ENCODE measurements at regions not wholly inside any gene's neighbourhood (a gene's known extent, or its start where the extent isn't known, plus 50 kb on each side); places are given as distances from the start of the nearest gene placed in this dataset.

- Histone ChIP-seq H3K27ac (ENCODE audit: low read length) (no peak overlapping the region), H3K27me3 (ENCODE audit: control insufficient read depth, insufficient read depth, low read length) (no peaks in the 10 kb centered on the region), H3K4me1 (ENCODE audit: control insufficient read depth, insufficient read depth, low read length) (no peaks in the 10 kb centered on the region), H3K36me3 (ENCODE audit: control insufficient read depth, insufficient read depth, low read length) (no peaks in the 10 kb centered on the region), H3K9me3 (ENCODE audit: control insufficient read depth, low read depth, low read length) (no peaks in the 10 kb centered on the region), H3K4me3 (ENCODE audit: low read length) (no peak overlapping the region)
- WGBS (ENCODE audit: insufficient coverage, low lambda C conversion rate) = 50% methylated on average over 1 of the region's 3 CpGs
- DNase-seq = no peak
Observed at GRCh38 chr21:18617291-18617690, 213.7 kb upstream of the TMPRSS15 start.

- Histone ChIP-seq H3K9me3 (ENCODE audit: control insufficient read depth, low read depth, low read length) (no peaks in the 10 kb centered on the region), H3K27ac (ENCODE audit: low read length) (no peak overlapping the region), H3K4me1 (ENCODE audit: control insufficient read depth, insufficient read depth, low read length) (no peaks in the 10 kb centered on the region), H3K4me3 (ENCODE audit: low read length) (no peak overlapping the region), H3K27me3 (ENCODE audit: control insufficient read depth, insufficient read depth, low read length) (no peaks in the 10 kb centered on the region), H3K36me3 (ENCODE audit: control insufficient read depth, insufficient read depth, low read length) (no peaks in the 10 kb centered on the region)
- DNase-seq = no peak
- WGBS (ENCODE audit: insufficient coverage, low lambda C conversion rate) = 70% methylated on average over 2 of the region's 4 CpGs
Observed at GRCh38 chr21:18620436-18620835, 216.9 kb upstream of the TMPRSS15 start.

GRCh38 chr21:18622383-18622782, 218.8 kb upstream of the TMPRSS15 start:
- peak; percentile 33 to 68 for DNase-seq
- no peaks in the 10 kb centered on the region for H3K4me1 ChIP-seq (ENCODE audit: control insufficient read depth, insufficient read depth, low read length)
- H3K27ac ChIP-seq (ENCODE audit: low read length) = peak overlapping the region; percentile 5
- no peaks in the 10 kb centered on the region for H3K36me3 ChIP-seq (ENCODE audit: control insufficient read depth, insufficient read depth, low read length)
- H3K9me3 ChIP-seq (ENCODE audit: control insufficient read depth, low read depth, low read length) = no peaks in the 10 kb centered on the region
- no peak overlapping the region for H3K4me3 ChIP-seq (ENCODE audit: low read length)
- no peaks in the 10 kb centered on the region for H3K27me3 ChIP-seq (ENCODE audit: control insufficient read depth, insufficient read depth, low read length)

GRCh38 chr21:18630446-18630845, 226.9 kb upstream of the TMPRSS15 start:
- H3K9me3 ChIP-seq (ENCODE audit: control insufficient read depth, low read depth, low read length) = no peaks in the 10 kb centered on the region
- H3K36me3 ChIP-seq (ENCODE audit: control insufficient read depth, insufficient read depth, low read length) = no peaks in the 10 kb centered on the region
- WGBS (ENCODE audit: insufficient coverage, low lambda C conversion rate) = 100% methylated on average over 1 of the region's 2 CpGs

GRCh38 chr21:18636897-18637296, 233.3 kb upstream of the TMPRSS15 start:
- Histone ChIP-seq H3K27me3 (ENCODE audit: control insufficient read depth, insufficient read depth, low read length) (no peaks in the 10 kb centered on the region), H3K27ac (ENCODE audit: low read length) (no peak overlapping the region), H3K4me1 (ENCODE audit: control insufficient read depth, insufficient read depth, low read length) (no peaks in the 10 kb centered on the region), H3K36me3 (ENCODE audit: control insufficient read depth, insufficient read depth, low read length) (no peaks in the 10 kb centered on the region), H3K9me3 (ENCODE audit: control insufficient read depth, low read depth, low read length) (no peaks in the 10 kb centered on the region), H3K4me3 (ENCODE audit: low read length) (no peak overlapping the region)
- no peak for DNase-seq
- 100% methylated on average over 2 of the region's 2 CpGs for WGBS (ENCODE audit: insufficient coverage, low lambda C conversion rate)

More at GRCh38 chr21:18630446-18630845, 226.9 kb upstream of the TMPRSS15 start:
- no peaks in the 10 kb centered on the region for H3K27me3 ChIP-seq (ENCODE audit: control insufficient read depth, insufficient read depth, low read length)
- DNase-seq = no peak
- H3K4me3 ChIP-seq (ENCODE audit: low read length) = no peak overlapping the region
- no peak overlapping the region for H3K27ac ChIP-seq (ENCODE audit: low read length)
- H3K4me1 ChIP-seq (ENCODE audit: control insufficient read depth, insufficient read depth, low read length) = no peaks in the 10 kb centered on the region

GRCh38 chr21:18646116-18646515, 242.5 kb upstream of the TMPRSS15 start:
- 100% methylated on average over 1 of the region's 1 CpG for WGBS (ENCODE audit: insufficient coverage, low lambda C conversion rate)
- no peaks in the 10 kb centered on the region for H3K27me3 ChIP-seq (ENCODE audit: control insufficient read depth, insufficient read depth, low read length)
- no peak for DNase-seq
- no peak overlapping the region for H3K4me3 ChIP-seq (ENCODE audit: low read length)
- no peaks in the 10 kb centered on the region for H3K36me3 ChIP-seq (ENCODE audit: control insufficient read depth, insufficient read depth, low read length)
- no peak overlapping the region for H3K27ac ChIP-seq (ENCODE audit: low read length)
- no peaks in the 10 kb centered on the region for H3K9me3 ChIP-seq (ENCODE audit: control insufficient read depth, low read depth, low read length)
- H3K4me1 ChIP-seq (ENCODE audit: control insufficient read depth, insufficient read depth, low read length) = no peaks in the 10 kb centered on the region

GRCh38 chr21:18655931-18656330, 252.3 kb upstream of the TMPRSS15 start:
- H3K4me1 ChIP-seq (ENCODE audit: control insufficient read depth, insufficient read depth, low read length) = peaks cover under 1% of the 10 kb centered on the region
- H3K4me3 ChIP-seq (ENCODE audit: low read length) = no peak overlapping the region
- no peaks in the 10 kb centered on the region for H3K9me3 ChIP-seq (ENCODE audit: control insufficient read depth, low read depth, low read length)
- DNase-seq = no peak
- no peaks in the 10 kb centered on the region for H3K27me3 ChIP-seq (ENCODE audit: control insufficient read depth, insufficient read depth, low read length)
- 80% methylated on average over 1 of the region's 3 CpGs for WGBS (ENCODE audit: insufficient coverage, low lambda C conversion rate)
- H3K27ac ChIP-seq (ENCODE audit: low read length) = no peak overlapping the region
- H3K36me3 ChIP-seq (ENCODE audit: control insufficient read depth, insufficient read depth, low read length) = no peaks in the 10 kb centered on the region

- Histone ChIP-seq H3K4me3 (ENCODE audit: low read length) (no peak overlapping the region), H3K36me3 (ENCODE audit: control insufficient read depth, insufficient read depth, low read length) (no peaks in the 10 kb centered on the region), H3K27me3 (ENCODE audit: control insufficient read depth, insufficient read depth, low read length) (no peaks in the 10 kb centered on the region), H3K4me1 (ENCODE audit: control insufficient read depth, insufficient read depth, low read length) (peaks cover 13% of the 10 kb centered on the region), H3K9me3 (ENCODE audit: control insufficient read depth, low read depth, low read length) (no peaks in the 10 kb centered on the region), H3K27ac (ENCODE audit: low read length) (peak overlapping the region; percentile 40)
- WGBS (ENCODE audit: insufficient coverage, low lambda C conversion rate) = no CpG with 5 or more reads among the region's 3 CpGs
- DNase-seq = peak; percentile 31 to 64
Observed at GRCh38 chr21:18661842-18662241, 258.3 kb upstream of the TMPRSS15 start.

GRCh38 chr21:18663663-18664062, 260.1 kb upstream of the TMPRSS15 start:
- Histone ChIP-seq H3K9me3 (ENCODE audit: control insufficient read depth, low read depth, low read length) (no peaks in the 10 kb centered on the region), H3K27me3 (ENCODE audit: control insufficient read depth, insufficient read depth, low read length) (no peaks in the 10 kb centered on the region), H3K36me3 (ENCODE audit: control insufficient read depth, insufficient read depth, low read length) (no peaks in the 10 kb centered on the region), H3K4me1 (ENCODE audit: control insufficient read depth, insufficient read depth, low read length) (peaks cover 13% of the 10 kb centered on the region), H3K27ac (ENCODE audit: low read length) (no peak overlapping the region), H3K4me3 (ENCODE audit: low read length) (no peak overlapping the region)
- WGBS (ENCODE audit: insufficient coverage, low lambda C conversion rate) = no CpG with 5 or more reads among the region's 3 CpGs
- DNase-seq = no peak

GRCh38 chr21:18666725-18667124, 263.1 kb upstream of the TMPRSS15 start:
- WGBS (ENCODE audit: insufficient coverage, low lambda C conversion rate) = no CpG with 5 or more reads among the region's 1 CpG
- Histone ChIP-seq H3K27ac (ENCODE audit: low read length) (peak overlapping the region; percentile 30), H3K4me1 (ENCODE audit: control insufficient read depth, insufficient read depth, low read length) (peaks cover 4% of the 10 kb centered on the region)

GRCh38 chr21:18673789-18674188, 270.2 kb upstream of the TMPRSS15 start:
- no peak for DNase-seq
- Histone ChIP-seq H3K27me3 (ENCODE audit: control insufficient read depth, insufficient read depth, low read length) (no peaks in the 10 kb centered on the region), H3K9me3 (ENCODE audit: control insufficient read depth, low read depth, low read length) (peaks cover 6% of the 10 kb centered on the region), H3K4me1 (ENCODE audit: control insufficient read depth, insufficient read depth, low read length) (no peaks in the 10 kb centered on the region), H3K4me3 (ENCODE audit: low read length) (no peak overlapping the region), H3K27ac (ENCODE audit: low read length) (no peak overlapping the region), H3K36me3 (ENCODE audit: control insufficient read depth, insufficient read depth, low read length) (no peaks in the 10 kb centered on the region)
- WGBS (ENCODE audit: insufficient coverage, low lambda C conversion rate) = 20% methylated on average over 1 of the region's 1 CpG

More at GRCh38 chr21:18666725-18667124, 263.1 kb upstream of the TMPRSS15 start:
- H3K36me3 ChIP-seq (ENCODE audit: control insufficient read depth, insufficient read depth, low read length) = no peaks in the 10 kb centered on the region
- no peaks in the 10 kb centered on the region for H3K27me3 ChIP-seq (ENCODE audit: control insufficient read depth, insufficient read depth, low read length)
- H3K4me3 ChIP-seq (ENCODE audit: low read length) = no peak overlapping the region
- peak; percentile 43 to 70 for DNase-seq
- peaks cover 6% of the 10 kb centered on the region for H3K9me3 ChIP-seq (ENCODE audit: control insufficient read depth, low read depth, low read length)
